Type B pancreatic cell (in vitro differentiated cells): ENCODE measurements at regions not wholly inside any gene's neighbourhood (a gene's known extent, or its start where the extent isn't known, plus 50 kb on each side); places are given as distances from the start of the nearest gene placed in this dataset.
"Not testable (repeated sequence)": the region's sequence is repeated elsewhere in the genome, so short reads cannot be mapped to it uniquely, and the experiment has no call there.

Experiments
- DNase-seq: peaks from one replicate; pipeline ENCODE4 v3.0.0; 2021; ENCODE audit warnings: mixed read lengths; ENCODE audit not compliant: unreplicated experiment; ENCODE audit errors: extremely low spot score
- H3K27ac Mint-ChIP-seq: 2 replicates; pipeline ENCODE4 v1.8.0; 2021; ENCODE audit warnings: mild to moderate bottlenecking, mixed read lengths
- H3K27me3 Mint-ChIP-seq: 2 replicates; pipeline ENCODE4 v1.8.0; 2021; ENCODE audit warnings: mixed read lengths
- H3K36me3 Mint-ChIP-seq: 2 replicates; pipeline ENCODE4 v1.8.0; 2021; ENCODE audit warnings: mixed read lengths
- H3K4me1 Mint-ChIP-seq: one replicate; pipeline ENCODE4 v1.8.0; 2021; ENCODE audit warnings: mixed read lengths; ENCODE audit not compliant: unreplicated experiment
- H3K4me3 Mint-ChIP-seq: 2 replicates; pipeline ENCODE4 v1.8.0; 2021; ENCODE audit warnings: mild to moderate bottlenecking, mixed read lengths
- H3K9me3 Mint-ChIP-seq: 2 replicates; pipeline ENCODE4 v1.8.0; 2021; ENCODE audit warnings: mixed read lengths
- TF ChIP-seq, protein P1 (sequence below): fragments of 200-600 bp; sonication (generic); conservative IDR thresholded peaks from 2 replicates; pipeline ENCODE4 v1.5.0; 2021; ENCODE audit warnings: antibody characterized with exemption, mild to moderate bottlenecking

GRCh38 chr1:215425138-215425537 is 142.0 kb upstream of the KCTD3 start:
- peaks cover 27% of the 10 kb centered on the region for H3K4me1 Mint-ChIP-seq
- no peak overlapping the region for H3K4me3 Mint-ChIP-seq
- H3K36me3 Mint-ChIP-seq, result no peaks in the 10 kb centered on the region
- no peaks in the 10 kb centered on the region for H3K27me3 Mint-ChIP-seq
- DNase-seq, result no peak
- H3K27ac Mint-ChIP-seq, result no peak overlapping the region
- no peaks in the 10 kb centered on the region for H3K9me3 Mint-ChIP-seq
- TF ChIP-seq, protein P1, sequence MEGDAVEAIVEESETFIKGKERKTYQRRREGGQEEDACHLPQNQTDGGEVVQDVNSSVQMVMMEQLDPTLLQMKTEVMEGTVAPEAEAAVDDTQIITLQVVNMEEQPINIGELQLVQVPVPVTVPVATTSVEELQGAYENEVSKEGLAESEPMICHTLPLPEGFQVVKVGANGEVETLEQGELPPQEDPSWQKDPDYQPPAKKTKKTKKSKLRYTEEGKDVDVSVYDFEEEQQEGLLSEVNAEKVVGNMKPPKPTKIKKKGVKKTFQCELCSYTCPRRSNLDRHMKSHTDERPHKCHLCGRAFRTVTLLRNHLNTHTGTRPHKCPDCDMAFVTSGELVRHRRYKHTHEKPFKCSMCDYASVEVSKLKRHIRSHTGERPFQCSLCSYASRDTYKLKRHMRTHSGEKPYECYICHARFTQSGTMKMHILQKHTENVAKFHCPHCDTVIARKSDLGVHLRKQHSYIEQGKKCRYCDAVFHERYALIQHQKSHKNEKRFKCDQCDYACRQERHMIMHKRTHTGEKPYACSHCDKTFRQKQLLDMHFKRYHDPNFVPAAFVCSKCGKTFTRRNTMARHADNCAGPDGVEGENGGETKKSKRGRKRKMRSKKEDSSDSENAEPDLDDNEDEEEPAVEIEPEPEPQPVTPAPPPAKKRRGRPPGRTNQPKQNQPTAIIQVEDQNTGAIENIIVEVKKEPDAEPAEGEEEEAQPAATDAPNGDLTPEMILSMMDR, result no peak

DNA sequence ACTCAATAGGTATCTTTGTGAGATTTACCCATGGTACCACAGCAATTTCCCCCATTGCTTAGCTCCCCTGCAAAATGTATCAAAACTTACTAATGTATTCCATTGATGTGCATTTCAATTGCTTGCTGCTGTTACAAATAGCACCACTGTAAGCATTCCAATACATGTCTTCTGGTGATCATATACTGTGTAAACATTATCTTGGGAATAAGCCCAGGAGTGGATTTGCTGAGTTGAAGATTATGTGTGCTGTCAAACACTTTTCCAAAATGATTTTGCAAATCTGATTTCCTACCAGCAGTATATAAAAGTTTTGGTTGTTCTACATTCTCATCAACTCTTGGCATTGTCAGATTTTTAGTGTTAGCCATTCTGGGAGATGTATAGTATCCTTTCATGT is 141.0 kb upstream of the KCTD3 start:
- DNase-seq, result no peak
- TF ChIP-seq, protein P1, result no peak
- H3K27ac Mint-ChIP-seq, result no peak overlapping the region
- no peaks in the 10 kb centered on the region for H3K27me3 Mint-ChIP-seq
- H3K4me3 Mint-ChIP-seq, result no peak overlapping the region
- H3K36me3 Mint-ChIP-seq, result no peaks in the 10 kb centered on the region
- peaks cover 27% of the 10 kb centered on the region for H3K4me1 Mint-ChIP-seq
- H3K9me3 Mint-ChIP-seq, result no peaks in the 10 kb centered on the region

DNA sequence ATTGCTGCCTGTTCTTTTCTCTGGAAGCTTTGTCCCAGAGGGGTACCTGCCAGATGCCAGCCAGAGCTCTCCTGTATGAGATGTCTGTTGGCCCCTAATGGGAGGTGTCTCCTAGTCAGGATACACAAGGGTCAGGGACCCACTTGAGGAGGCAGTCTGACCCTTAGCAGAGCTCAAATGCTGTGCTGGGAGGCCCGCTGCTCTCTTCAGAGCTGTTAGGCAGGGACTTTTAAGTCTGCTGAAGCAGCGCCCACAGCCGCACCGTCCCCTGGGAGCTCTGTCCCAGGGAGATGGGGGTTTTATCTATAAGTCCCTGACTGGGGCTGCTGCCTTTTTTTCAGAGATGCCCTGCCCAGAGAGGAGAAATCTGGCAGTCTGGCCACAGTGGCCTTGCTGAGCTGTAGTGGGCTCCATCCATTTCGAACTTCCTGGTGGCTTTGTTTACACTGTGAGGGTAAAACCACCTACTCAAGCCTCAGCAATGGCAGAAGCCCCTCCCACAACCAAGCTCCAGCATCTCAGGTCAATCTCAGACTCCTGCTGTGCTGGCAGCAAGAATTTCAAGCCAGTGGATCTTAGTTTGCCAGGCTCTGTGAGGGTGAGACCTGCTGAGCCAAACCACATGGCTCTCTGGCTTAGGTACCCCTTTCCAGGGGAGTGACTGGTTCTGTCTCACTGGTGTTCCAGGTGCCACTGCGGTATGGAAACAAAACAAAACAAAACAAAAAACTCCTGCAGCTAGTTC is 134.4 kb upstream of the KCTD3 start:
- not testable (repeated sequence) for H3K4me1 Mint-ChIP-seq, H3K27me3 Mint-ChIP-seq, H3K27ac Mint-ChIP-seq, H3K9me3 Mint-ChIP-seq, DNase-seq, H3K36me3 Mint-ChIP-seq, H3K4me3 Mint-ChIP-seq

GRCh38 chr1:215433237-215433636 is 133.9 kb upstream of the KCTD3 start:
- no peak for DNase-seq
- no peaks in the 10 kb centered on the region for H3K4me1 Mint-ChIP-seq
- H3K27me3 Mint-ChIP-seq, result no peaks in the 10 kb centered on the region
- H3K36me3 Mint-ChIP-seq, result no peaks in the 10 kb centered on the region
- H3K9me3 Mint-ChIP-seq, result peaks cover 5% of the 10 kb centered on the region
- H3K4me3 Mint-ChIP-seq, result no peak overlapping the region
- TF ChIP-seq, protein P1, result no peak
- H3K27ac Mint-ChIP-seq, result no peak overlapping the region

GRCh38 chr1:215439549-215439948 is 127.6 kb upstream of the KCTD3 start:
- no peak overlapping the region for H3K27ac Mint-ChIP-seq
- DNase-seq, result no peak
- no peaks in the 10 kb centered on the region for H3K27me3 Mint-ChIP-seq
- H3K4me1 Mint-ChIP-seq, result no peaks in the 10 kb centered on the region
- H3K4me3 Mint-ChIP-seq, result no peak overlapping the region
- TF ChIP-seq, protein P1, result no peak
- H3K36me3 Mint-ChIP-seq, result no peaks in the 10 kb centered on the region
- H3K9me3 Mint-ChIP-seq, result peaks cover 24% of the 10 kb centered on the region

DNA sequence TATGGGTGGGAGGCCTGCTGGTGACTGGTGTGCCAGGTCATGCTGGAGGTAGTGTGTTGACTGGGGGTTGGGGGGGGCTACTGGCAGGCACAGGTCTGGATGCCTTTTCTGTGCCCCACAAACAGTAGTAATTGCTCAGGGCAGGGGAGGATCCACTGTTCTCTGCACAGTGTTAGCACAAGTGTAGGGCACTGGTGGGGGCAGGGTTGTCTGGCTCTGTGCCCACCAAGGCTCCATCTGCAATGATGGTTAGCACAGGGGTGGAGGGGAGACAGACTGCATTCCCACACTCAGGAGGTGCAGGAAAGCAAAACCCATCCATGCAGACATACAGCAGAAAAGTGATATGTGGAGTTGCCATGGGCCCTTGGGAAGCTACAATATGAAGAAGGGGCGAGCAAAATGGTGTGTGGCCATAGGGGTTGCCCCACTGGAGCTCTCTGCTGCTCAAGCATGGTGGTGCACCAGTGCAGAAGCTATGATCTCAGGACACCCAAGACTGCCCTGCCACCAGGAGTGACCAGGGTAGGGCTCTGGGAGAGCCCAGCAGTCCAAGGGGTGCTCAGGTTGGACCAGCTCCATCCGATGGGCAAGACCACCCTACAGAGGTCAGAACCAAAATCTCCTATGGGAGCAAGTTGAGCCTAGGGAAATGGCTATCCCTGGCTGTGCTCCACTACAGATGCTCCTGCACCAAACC is 122.2 kb upstream of the KCTD3 start:
- H3K4me3 Mint-ChIP-seq, result no peak overlapping the region
- no peak for DNase-seq
- peaks cover 9% of the 10 kb centered on the region for H3K9me3 Mint-ChIP-seq
- no peaks in the 10 kb centered on the region for H3K36me3 Mint-ChIP-seq
- H3K4me1 Mint-ChIP-seq, result no peaks in the 10 kb centered on the region
- TF ChIP-seq, protein P1, result no peak
- H3K27ac Mint-ChIP-seq, result no peak overlapping the region
- no peaks in the 10 kb centered on the region for H3K27me3 Mint-ChIP-seq

GRCh38 chr1:215448014-215448413 is 119.1 kb upstream of the KCTD3 start:
- H3K27ac Mint-ChIP-seq, DNase-seq, H3K27me3 Mint-ChIP-seq, H3K4me1 Mint-ChIP-seq, H3K4me3 Mint-ChIP-seq, H3K9me3 Mint-ChIP-seq, H3K36me3 Mint-ChIP-seq: not testable (repeated sequence)

DNA sequence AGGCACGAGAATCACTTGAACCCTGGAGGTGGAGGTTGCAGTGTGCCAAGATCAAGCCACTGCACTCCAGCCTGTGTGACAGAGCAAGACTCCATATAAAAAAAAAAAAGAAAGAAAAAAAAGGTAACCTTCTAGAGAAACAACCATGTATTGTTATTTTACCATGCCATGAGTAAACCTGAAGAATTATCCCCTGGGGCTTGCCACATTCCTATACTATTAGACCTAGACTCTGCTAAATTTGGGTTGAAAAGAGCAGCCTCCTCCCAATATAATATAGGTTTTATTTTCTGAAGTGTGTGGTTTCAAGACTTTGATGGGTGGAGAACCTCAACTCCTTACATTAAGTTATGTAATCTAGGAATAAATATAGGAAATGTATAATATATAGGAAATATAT is 118.0 kb upstream of the KCTD3 start:
- not testable (repeated sequence) for H3K4me1 Mint-ChIP-seq, H3K9me3 Mint-ChIP-seq, H3K36me3 Mint-ChIP-seq, H3K4me3 Mint-ChIP-seq, H3K27ac Mint-ChIP-seq, H3K27me3 Mint-ChIP-seq, DNase-seq
